CD4-positive, alpha-beta T cell (primary cell): ENCODE measurements at regions not wholly inside any gene's neighbourhood (a gene's known extent, or its start where the extent isn't known, plus 50 kb on each side); places are given as distances from the start of the nearest gene placed in this dataset.
A peak's percentile ranks its signal among the peaks of the same experiment; 100 is the strongest.
"Not testable (repeated sequence)": the region's sequence is repeated elsewhere in the genome, so short reads cannot be mapped to it uniquely, and the experiment has no call there.

Experiments used
- ATAC-seq: fragments of 200-7000 bp; cut with Tn5 transposase; one replicate; pipeline ENCODE4 v1.10.0; 2022; ENCODE audit warnings: mild to moderate bottlenecking; ENCODE audit not compliant: poor library complexity
- CTCF ChIA-PET: fragments of 350-600 bp; sonication (Branson Sonifier 250); formaldehyde crosslinking; loops from one replicate; lab custom pipeline; 2021; ENCODE audit warnings: antibody characterized with exemption, inconsistent platforms; lab: Charles Lee
- POLR2A ChIA-PET: fragments of 350-600 bp; sonication (Branson Sonifier 250); formaldehyde crosslinking; loops from one replicate; lab custom pipeline; 2021; ENCODE audit warnings: antibody characterized with exemption, inconsistent platforms; lab: Charles Lee
- DNase-seq, 14 experiments: peaks; one replicate each; pipeline ENCODE4 v3.0.0-alpha.2; 2013 to 2020; ENCODE audit warnings: mixed read lengths in 2 of 14
- H3K27ac ChIP-seq, 2 donors: one replicate each; pipeline versions ENCODE4 v1.5.1 to v1.7.0; 2013; ENCODE audit warnings: low read length in 2 of 2, low read depth in 1 of 2, mild to moderate bottlenecking in 1 of 2
- H3K27me3 ChIP-seq, 2 experiments: 1 replicate in 1 of 2; 2 replicates in 1 of 2; pipeline versions ENCODE4 v1.6.1 to v1.7.0; 2013; ENCODE audit warnings: low read length in 2 of 2, control low read depth in 1 of 2, mild to moderate bottlenecking in 1 of 2, moderate library complexity in 1 of 2; ENCODE audit not compliant: insufficient read depth in 2 of 2, control insufficient read depth in 1 of 2
- H3K36me3 ChIP-seq: one replicate; pipeline ENCODE4 v1.6.1; 2013; ENCODE audit warnings: low read length, control low read depth; ENCODE audit not compliant: insufficient read depth
- H3K4me1 ChIP-seq: one replicate; pipeline ENCODE4 v1.6.1; 2013; ENCODE audit warnings: low read length, control low read depth; ENCODE audit not compliant: insufficient read depth
- H3K4me3 ChIP-seq: one replicate; pipeline ENCODE4 v1.5.1; 2013; ENCODE audit warnings: mild to moderate bottlenecking, low read length, moderate library complexity
- H3K9me3 ChIP-seq, 2 experiments: 1 replicate in 1 of 2; 2 replicates in 1 of 2; pipeline versions ENCODE4 v1.6.1 to v1.7.0; 2013; ENCODE audit warnings: low read length in 2 of 2, mild to moderate bottlenecking in 2 of 2, control low read depth in 1 of 2, moderate library complexity in 1 of 2; ENCODE audit not compliant: control insufficient read depth in 1 of 2, insufficient read depth in 1 of 2
- H3K27ac Mint-ChIP-seq: one replicate; pipeline ENCODE4 v1.8.0; 2020; ENCODE audit warnings: mixed read lengths
- H3K27me3 Mint-ChIP-seq: one replicate; pipeline ENCODE4 v1.8.0; 2021; ENCODE audit warnings: mixed read lengths
- H3K36me3 Mint-ChIP-seq: one replicate; pipeline ENCODE4 v1.8.0; 2021; ENCODE audit warnings: low read depth, mixed read lengths
- H3K4me1 Mint-ChIP-seq: one replicate; pipeline ENCODE4 v1.8.0; 2021; ENCODE audit warnings: low read depth, mixed read lengths
- H3K4me3 Mint-ChIP-seq: one replicate; pipeline ENCODE4 v1.8.0; 2020; ENCODE audit warnings: mild to moderate bottlenecking, mixed read lengths
- H3K9me3 Mint-ChIP-seq: one replicate; pipeline ENCODE4 v1.8.0; 2020; ENCODE audit warnings: mixed read lengths
- intact Hi-C, 2 experiments: fragments of 100-400 bp; cut with DNase I in 1 of 2; cut with micrococcal nuclease in 1 of 2; formaldehyde crosslinking; loops; one replicate each; pipeline versions ENCODE4 v1.15.1 to v1.9.0; 2023 to 2025; cut with DNase I, micrococcal nuclease
- TF ChIP-seq, protein P1 (sequence below): fragments of 200-600 bp; IDR thresholded peaks from one replicate; pipeline ENCODE4 v1.8.0; 2022; ENCODE audit warnings: antibody characterized with exemption, mild to moderate bottlenecking

GRCh38 chr6:6826095-6826901 is 237.8 kb downstream of the LY86 start:
- Mint-ChIP-seq H3K4me1 (no peaks in the 10 kb centered on the region), H3K27ac (no peak overlapping the region), H3K4me3 (no peak overlapping the region), H3K36me3 (no peaks in the 10 kb centered on the region), H3K27me3 (peaks cover 8% of the 10 kb centered on the region), H3K9me3 (no peaks in the 10 kb centered on the region)
- TF ChIP-seq, protein P1, sequence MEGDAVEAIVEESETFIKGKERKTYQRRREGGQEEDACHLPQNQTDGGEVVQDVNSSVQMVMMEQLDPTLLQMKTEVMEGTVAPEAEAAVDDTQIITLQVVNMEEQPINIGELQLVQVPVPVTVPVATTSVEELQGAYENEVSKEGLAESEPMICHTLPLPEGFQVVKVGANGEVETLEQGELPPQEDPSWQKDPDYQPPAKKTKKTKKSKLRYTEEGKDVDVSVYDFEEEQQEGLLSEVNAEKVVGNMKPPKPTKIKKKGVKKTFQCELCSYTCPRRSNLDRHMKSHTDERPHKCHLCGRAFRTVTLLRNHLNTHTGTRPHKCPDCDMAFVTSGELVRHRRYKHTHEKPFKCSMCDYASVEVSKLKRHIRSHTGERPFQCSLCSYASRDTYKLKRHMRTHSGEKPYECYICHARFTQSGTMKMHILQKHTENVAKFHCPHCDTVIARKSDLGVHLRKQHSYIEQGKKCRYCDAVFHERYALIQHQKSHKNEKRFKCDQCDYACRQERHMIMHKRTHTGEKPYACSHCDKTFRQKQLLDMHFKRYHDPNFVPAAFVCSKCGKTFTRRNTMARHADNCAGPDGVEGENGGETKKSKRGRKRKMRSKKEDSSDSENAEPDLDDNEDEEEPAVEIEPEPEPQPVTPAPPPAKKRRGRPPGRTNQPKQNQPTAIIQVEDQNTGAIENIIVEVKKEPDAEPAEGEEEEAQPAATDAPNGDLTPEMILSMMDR: no peak
- H3K4me3 ChIP-seq: no peak overlapping the region
- no peak for ATAC-seq
- intact Hi-C loops: no loop called here
- H3K27me3 ChIP-seq: peaks cover 0 to 5% of the 10 kb centered on the region in 2 experiments
- CTCF ChIA-PET: no interaction called here
- DNase-seq: peak in 2 of 14 experiments; percentile 46 to 47
- H3K36me3 ChIP-seq: no peaks in the 10 kb centered on the region
- POLR2A ChIA-PET: no interaction called here
- H3K9me3 ChIP-seq: no peaks in the 10 kb centered on the region
- H3K4me1 ChIP-seq: no peaks in the 10 kb centered on the region
- no peak overlapping the region for H3K27ac ChIP-seq

- ChIA-PET CTCF (no interaction called here), POLR2A (no interaction called here)
- intact Hi-C loops: no loop called here
- Mint-ChIP-seq H3K27me3 (peaks cover 8% of the 10 kb centered on the region), H3K4me1 (no peaks in the 10 kb centered on the region), H3K4me3 (no peak overlapping the region), H3K36me3 (no peaks in the 10 kb centered on the region), H3K27ac (no peak overlapping the region), H3K9me3 (no peaks in the 10 kb centered on the region)
- Histone ChIP-seq H3K27me3 (peaks cover 0 to 5% of the 10 kb centered on the region in 2 experiments), H3K27ac (no peak overlapping the region), H3K9me3 (no peaks in the 10 kb centered on the region), H3K4me3 (no peak overlapping the region), H3K4me1 (no peaks in the 10 kb centered on the region), H3K36me3 (no peaks in the 10 kb centered on the region)
- DNase-seq (no peak), ATAC-seq (no peak)
- TF ChIP-seq, protein P1: no peak
Observed at GRCh38 chr6:6826961-6827360, 238.4 kb downstream of the LY86 start.

DNA sequence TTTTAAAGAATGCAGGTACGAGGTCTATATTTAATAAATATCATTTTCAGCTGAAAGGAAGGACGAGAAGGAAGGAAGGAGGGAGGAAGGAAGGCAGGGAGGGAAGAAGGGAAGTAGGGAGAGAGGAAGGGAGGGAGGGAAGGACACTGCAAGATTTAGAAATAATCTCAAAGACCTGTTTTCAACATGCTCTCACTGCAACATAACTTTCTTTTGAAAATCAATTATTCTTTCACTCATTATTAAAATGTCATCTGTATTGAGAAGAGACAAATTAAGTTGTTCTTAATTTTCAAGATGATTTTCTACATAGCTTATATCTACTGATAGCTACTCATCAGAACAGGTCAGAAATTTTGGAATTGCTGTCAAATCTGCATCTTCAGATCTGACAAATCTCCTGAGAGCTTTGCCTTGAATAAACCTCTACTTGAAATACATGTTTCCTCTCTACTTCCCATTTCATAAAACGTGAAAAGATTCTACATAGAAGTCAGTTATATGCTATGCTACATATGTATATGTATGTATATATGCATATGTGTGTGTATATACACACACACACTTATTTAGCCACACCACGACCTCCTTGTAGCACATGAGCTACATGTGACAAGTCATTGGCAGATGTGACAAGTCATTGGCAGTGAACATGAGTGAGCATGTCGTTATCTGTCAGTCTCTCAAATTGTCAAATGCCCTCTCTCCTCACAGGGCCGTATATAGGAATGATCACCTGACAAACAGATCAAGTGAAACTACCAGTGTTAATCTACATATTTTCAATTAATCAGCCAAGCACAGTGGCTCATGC is 241.6 kb downstream of the LY86 start:
- Histone ChIP-seq H3K9me3 (no peaks in the 10 kb centered on the region), H3K4me1 (no peaks in the 10 kb centered on the region), H3K4me3 (no peak overlapping the region), H3K27ac (no peak overlapping the region), H3K36me3 (no peaks in the 10 kb centered on the region), H3K27me3 (peaks cover 0 to 6% of the 10 kb centered on the region in 2 experiments)
- TF ChIP-seq, protein P1: no peak
- POLR2A ChIA-PET: interaction anchor here (0.6 kb wide), 1 partner anchor 107 kb away, joined by 3 read pairs; no protein-coding TSS in a partner anchor
- Mint-ChIP-seq H3K27ac (no peak overlapping the region), H3K27me3 (no peaks in the 10 kb centered on the region), H3K4me3 (no peak overlapping the region), H3K4me1 (no peaks in the 10 kb centered on the region), H3K36me3 (no peaks in the 10 kb centered on the region), H3K9me3 (no peaks in the 10 kb centered on the region)
- no peak for ATAC-seq
- intact Hi-C loops: no loop called here
- CTCF ChIA-PET: no interaction called here
- no peak for DNase-seq

DNA sequence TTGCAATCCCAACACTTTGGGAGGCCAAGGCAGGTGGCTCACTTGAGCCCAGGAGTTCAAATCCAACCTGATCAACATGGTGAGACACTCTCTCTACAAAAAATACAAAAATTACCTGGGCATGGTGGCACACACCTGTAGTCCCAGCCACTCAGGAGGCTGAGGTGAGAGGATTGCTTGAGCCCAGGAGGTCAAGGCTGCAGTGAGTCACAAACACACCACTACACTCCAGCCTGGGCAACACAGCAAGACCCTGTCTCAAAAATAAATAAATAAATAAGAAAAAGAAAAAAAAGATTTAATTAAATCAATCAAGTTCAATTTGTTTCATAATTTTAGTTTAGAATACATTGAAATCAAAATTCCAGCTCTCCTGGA is 242.2 kb downstream of the LY86 start:
- H3K36me3 Mint-ChIP-seq, H3K4me1 ChIP-seq, H3K4me1 Mint-ChIP-seq, H3K4me3 Mint-ChIP-seq, ATAC-seq, H3K27ac Mint-ChIP-seq, H3K36me3 ChIP-seq, POLR2A ChIA-PET, intact Hi-C loops, H3K4me3 ChIP-seq, CTCF ChIA-PET, H3K27me3 ChIP-seq, H3K9me3 Mint-ChIP-seq, H3K9me3 ChIP-seq, H3K27ac ChIP-seq, DNase-seq, H3K27me3 Mint-ChIP-seq: not testable (repeated sequence)
